ENCODE measurements at regions not wholly inside any gene's neighbourhood (a gene's known extent, or its start where the extent isn't known, plus 50 kb on each side); places are given as distances from the start of the nearest gene placed in this dataset.

- H3K4me1 ChIP-seq (ENCODE audit: control insufficient read depth, insufficient read depth, low read length), result no peaks in the 10 kb centered on the region
- ChIA-PET POLR2A (no interaction called here), CTCF (no interaction called here)
- H3K27me3 ChIP-seq (ENCODE audit: control insufficient read depth, insufficient read depth, low read length), result no peaks in the 10 kb centered on the region
- H3K9me3 ChIP-seq (ENCODE audit: control insufficient read depth, insufficient read depth, low read depth, low read length), result no peaks in the 10 kb centered on the region
- DNase-seq (ENCODE audit: low read depth, low spot score), result no peak
- no peaks in the 10 kb centered on the region; the same call in 1 of the 2 replicates for H3K36me3 ChIP-seq (ENCODE audit: control insufficient read depth, insufficient read depth, low read length)
- no peak overlapping the region for H3K4me3 ChIP-seq (ENCODE audit: low read depth in 2 of 2, low read length in 2 of 2)
- no peak for TF ChIP-seq POLR2AphosphoS5 (IDR thresholded peaks at IDR 0.05; ENCODE audit: low read depth, low read length)
- TF ChIP-seq TCF7L2 (IDR thresholded peaks at IDR 0.05; ENCODE audit: low read depth, low read length), result no peak
- intact Hi-C loops (cut with micrococcal nuclease; ENCODE audit: unreplicated experiment), result no loop called here
- no peak for ATAC-seq
- H3K27ac ChIP-seq (ENCODE audit: low read length), result no peak overlapping the region
- in situ Hi-C loops (cut with HindIII; ENCODE audit: low pct_unique_long_range_greater_than_20kb, low sequenced_read_pairs), result no loop called here
- BruUV-seq (replicated peaks), result no TSS peak
These were observed 94.0 kb upstream of the HPF1 start for GRCh38 chr4:169851750-169852149.

- no peaks in the 10 kb centered on the region; the same call in 1 of the 2 replicates for H3K36me3 ChIP-seq (ENCODE audit: control insufficient read depth, insufficient read depth, low read length)
- BruUV-seq (replicated peaks), result no TSS peak
- intact Hi-C loops (cut with micrococcal nuclease; ENCODE audit: unreplicated experiment), result no loop called here
- no peaks in the 10 kb centered on the region for H3K27me3 ChIP-seq (ENCODE audit: control insufficient read depth, insufficient read depth, low read length)
- no peaks in the 10 kb centered on the region for H3K4me1 ChIP-seq (ENCODE audit: control insufficient read depth, insufficient read depth, low read length)
- H3K27ac ChIP-seq (ENCODE audit: low read length), result no peak overlapping the region
- no peaks in the 10 kb centered on the region for H3K9me3 ChIP-seq (ENCODE audit: control insufficient read depth, insufficient read depth, low read depth, low read length)
- POLR2A ChIA-PET, result no interaction called here
- DNase-seq (ENCODE audit: low read depth, low spot score) (no peak), ATAC-seq (no peak)
- H3K4me3 ChIP-seq (ENCODE audit: low read depth in 2 of 2, low read length in 2 of 2), result no peak overlapping the region
- TF ChIP-seq CTCF (IDR thresholded peaks at IDR 0.05) (no peak), REST (IDR thresholded peaks at IDR 0.05; ENCODE audit: insufficient read depth in 1 of 2, low read depth in 2 of 2, low read length in 1 of 2) (no peak), SIN3A (IDR thresholded peaks at IDR 0.05; ENCODE audit: borderline replicate concordance, insufficient read depth, low read depth, low read length) (no peak), TCF7L2 (IDR thresholded peaks at IDR 0.05; ENCODE audit: low read depth, low read length) (no peak), POLR2AphosphoS5 (IDR thresholded peaks at IDR 0.05; ENCODE audit: low read depth, low read length) (no peak)
- CTCF ChIA-PET, result interaction anchor here (0.6 kb wide), 1 partner anchor 207 kb away, joined by 4 read pairs; no protein-coding TSS in a partner anchor
- in situ Hi-C loops (cut with HindIII; ENCODE audit: low pct_unique_long_range_greater_than_20kb, low sequenced_read_pairs), result no loop called here
These were observed 91.7 kb upstream of the HPF1 start for GRCh38 chr4:169849456-169849855.

- TF ChIP-seq SIN3A (IDR thresholded peaks at IDR 0.05; ENCODE audit: borderline replicate concordance, insufficient read depth, low read depth, low read length), result no peak
- TF ChIP-seq TCF7L2 (IDR thresholded peaks at IDR 0.05; ENCODE audit: low read depth, low read length), result no peak
- TF ChIP-seq CTCF (IDR thresholded peaks at IDR 0.05), result no peak
- TF ChIP-seq POLR2AphosphoS5 (IDR thresholded peaks at IDR 0.05; ENCODE audit: low read depth, low read length), result no peak
- no peak for TF ChIP-seq REST (IDR thresholded peaks at IDR 0.05; ENCODE audit: insufficient read depth in 1 of 2, low read depth in 2 of 2, low read length in 1 of 2)
- H3K4me3 ChIP-seq (ENCODE audit: low read depth in 2 of 2, low read length in 2 of 2), result no peak overlapping the region
- intact Hi-C loops (cut with micrococcal nuclease; ENCODE audit: unreplicated experiment), result no loop called here
- H3K4me1 ChIP-seq (ENCODE audit: control insufficient read depth, insufficient read depth, low read length), result no peaks in the 10 kb centered on the region
- ATAC-seq (no peak), DNase-seq (ENCODE audit: low read depth, low spot score) (no peak)
- ChIA-PET CTCF (no interaction called here), POLR2A (no interaction called here)
- H3K9me3 ChIP-seq (ENCODE audit: control insufficient read depth, insufficient read depth, low read depth, low read length), result no peaks in the 10 kb centered on the region
- no peaks in the 10 kb centered on the region; the same call in 1 of the 2 replicates for H3K36me3 ChIP-seq (ENCODE audit: control insufficient read depth, insufficient read depth, low read length)
- BruUV-seq (replicated peaks), result no TSS peak
- H3K27ac ChIP-seq (ENCODE audit: low read length), result no peak overlapping the region
- in situ Hi-C loops (cut with HindIII; ENCODE audit: low pct_unique_long_range_greater_than_20kb, low sequenced_read_pairs), result no loop called here
- no peaks in the 10 kb centered on the region for H3K27me3 ChIP-seq (ENCODE audit: control insufficient read depth, insufficient read depth, low read length)
These were observed 90.3 kb upstream of the HPF1 start for GRCh38 chr4:169848018-169848417.

Data from Panc1 (cell line).